ENCODE measurements at regions not wholly inside any gene's neighbourhood (a gene's known extent, or its start where the extent isn't known, plus 50 kb on each side); places are given as distances from the start of the nearest gene placed in this dataset.

GRCh38 chr9:1929134-1929533, 86.0 kb upstream of the SMARCA2 start:
- TF ChIP-seq, protein P1, sequence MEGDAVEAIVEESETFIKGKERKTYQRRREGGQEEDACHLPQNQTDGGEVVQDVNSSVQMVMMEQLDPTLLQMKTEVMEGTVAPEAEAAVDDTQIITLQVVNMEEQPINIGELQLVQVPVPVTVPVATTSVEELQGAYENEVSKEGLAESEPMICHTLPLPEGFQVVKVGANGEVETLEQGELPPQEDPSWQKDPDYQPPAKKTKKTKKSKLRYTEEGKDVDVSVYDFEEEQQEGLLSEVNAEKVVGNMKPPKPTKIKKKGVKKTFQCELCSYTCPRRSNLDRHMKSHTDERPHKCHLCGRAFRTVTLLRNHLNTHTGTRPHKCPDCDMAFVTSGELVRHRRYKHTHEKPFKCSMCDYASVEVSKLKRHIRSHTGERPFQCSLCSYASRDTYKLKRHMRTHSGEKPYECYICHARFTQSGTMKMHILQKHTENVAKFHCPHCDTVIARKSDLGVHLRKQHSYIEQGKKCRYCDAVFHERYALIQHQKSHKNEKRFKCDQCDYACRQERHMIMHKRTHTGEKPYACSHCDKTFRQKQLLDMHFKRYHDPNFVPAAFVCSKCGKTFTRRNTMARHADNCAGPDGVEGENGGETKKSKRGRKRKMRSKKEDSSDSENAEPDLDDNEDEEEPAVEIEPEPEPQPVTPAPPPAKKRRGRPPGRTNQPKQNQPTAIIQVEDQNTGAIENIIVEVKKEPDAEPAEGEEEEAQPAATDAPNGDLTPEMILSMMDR (IDR thresholded peaks at IDR 0.05; ENCODE audit: low read length) = no peak
- TF ChIP-seq EZH2 (IDR thresholded peaks at IDR 0.05; ENCODE audit: borderline replicate concordance, low read length) = no peak

All from OCI-LY1 (cell line).